Endothelial cell of umbilical vein (primary cell): ENCODE measurements at regions not wholly inside any gene's neighbourhood (a gene's known extent, or its start where the extent isn't known, plus 50 kb on each side); places are given as distances from the start of the nearest gene placed in this dataset.

Experiments used
- BruUV-seq: library from RNA; stranded (reverse); fragments of 400-500 nt; replicated peaks from 2 replicates; lab custom pipeline; 2021; lab: Mats Ljungman, UMichigan
- CTCF ChIA-PET: fragments of 300-600, 350-600 bp; sonication (Branson Sonifier 250); formaldehyde crosslinking; loops from one replicate; lab custom pipeline; 2021; ENCODE audit warnings: antibody characterized with exemption, inconsistent platforms; lab: Charles Lee
- POLR2A ChIA-PET: fragments of 300-600, 350-600 bp; sonication (Branson Sonifier 250); formaldehyde crosslinking; loops from one replicate; lab custom pipeline; 2021; ENCODE audit warnings: antibody characterized with exemption, inconsistent platforms; lab: Charles Lee
- DNase-seq: peaks from one replicate; pipeline ENCODE4 v3.0.0-alpha.2; 2011; ENCODE audit warnings: low read depth, low spot score
- FAIRE-seq: peaks from 2 replicates; lab custom pipeline; 2011; peaks lifted over from hg19 to GRCh38; lab: Jason Lieb, UNC
- H2AFZ ChIP-seq: 2 replicates; pipeline ENCODE4 v1.6.0; 2012; ENCODE audit warnings: low read depth, low read length, control low read depth, inconsistent platforms
- H3K27ac ChIP-seq: 2 replicates; pipeline ENCODE4 v1.5.1; 2011; ENCODE audit warnings: low read depth, mild to moderate bottlenecking, control low read depth, low read length, moderate library complexity; ENCODE audit not compliant: insufficient read depth
- H3K27me3 ChIP-seq, 2 experiments: 2 replicates each; pipeline versions ENCODE4 v1.6.0 to v1.6.1; 2011; ENCODE audit warnings: low read length in 2 of 2, mixed read lengths in 1 of 2; ENCODE audit not compliant: control insufficient read depth in 2 of 2, insufficient read depth in 2 of 2
- H3K36me3 ChIP-seq, 2 experiments: 2 replicates in 1 of 2; 3 replicates in 1 of 2; pipeline ENCODE4 v1.5.1; 2011; ENCODE audit warnings: low read length in 2 of 2, mild to moderate bottlenecking in 1 of 2, moderate library complexity in 1 of 2; ENCODE audit not compliant: control insufficient read depth in 2 of 2, insufficient read depth in 2 of 2; ENCODE audit errors: extremely low read depth in 1 of 2
- H3K4me1 ChIP-seq: 3 replicates; pipeline ENCODE4 v1.5.1; 2011; ENCODE audit warnings: mild to moderate bottlenecking, low read length; ENCODE audit not compliant: control insufficient read depth, insufficient read depth; ENCODE audit errors: extremely low read depth
- H3K4me2 ChIP-seq: 2 replicates; pipeline ENCODE4 v1.6.1; 2011; ENCODE audit warnings: low read length, control low read depth, mixed read lengths; ENCODE audit not compliant: insufficient read depth
- H3K4me3 ChIP-seq, 3 experiments: fragments of 200-600 bp in 1 of 3; sonication (generic), shearing (Covaris generic) in 1 of 3; replicated peaks in 1 of 3; 2 replicates each; pipeline ENCODE4 v1.5.1; 2011 to 2016; ENCODE audit warnings: control low read depth in 3 of 3, low read length in 3 of 3, mild to moderate bottlenecking in 2 of 3, inconsistent platforms in 1 of 3, low read depth in 1 of 3, moderate library complexity in 1 of 3; ENCODE audit not compliant: insufficient read depth in 1 of 3
- H3K79me2 ChIP-seq: 2 replicates; pipeline ENCODE4 v1.6.0; 2012; ENCODE audit warnings: low read length, inconsistent platforms; ENCODE audit not compliant: control insufficient read depth, insufficient read depth
- H3K9ac ChIP-seq: replicated peaks from 2 replicates; pipeline ENCODE3; 2011; ENCODE audit warnings: low read length, control low read depth; ENCODE audit not compliant: insufficient read depth; ENCODE audit errors: extremely low read depth
- H3K9me1 ChIP-seq: replicated peaks from 3 replicates; pipeline ENCODE4 v1.6.0; 2011; ENCODE audit warnings: mild to moderate bottlenecking, low read length; ENCODE audit not compliant: control insufficient read depth, insufficient read depth; ENCODE audit errors: extremely low read depth
- H3K9me3 ChIP-seq: replicated peaks from 2 replicates; pipeline ENCODE4 v1.5.1; 2012; ENCODE audit warnings: low read length, inconsistent platforms; ENCODE audit not compliant: control insufficient read depth, insufficient read depth
- H4K20me1 ChIP-seq: replicated peaks from 2 replicates; pipeline ENCODE3; 2011; ENCODE audit warnings: mild to moderate bottlenecking, low read length; ENCODE audit not compliant: control insufficient read depth, insufficient read depth; ENCODE audit errors: extremely low read depth
- EZH2 ChIP-seq: IDR thresholded peaks from 2 replicates; pipeline ENCODE4 v1.6.1; 2012; ENCODE audit warnings: borderline replicate concordance, low read depth, mild to moderate bottlenecking, moderate library complexity, low read length, inconsistent platforms; ENCODE audit not compliant: severe bottlenecking
- FOS ChIP-seq: IDR thresholded peaks from 2 replicates; pipeline ENCODE4 v1.6.1; 2011; ENCODE audit warnings: mild to moderate bottlenecking, low read length, moderate library complexity, borderline replicate concordance; ENCODE audit not compliant: insufficient read depth
- GATA2 ChIP-seq: IDR thresholded peaks from 2 replicates; pipeline ENCODE4 v1.7.0; 2011; ENCODE audit warnings: low read depth, mild to moderate bottlenecking, moderate library complexity, mixed read lengths, low read length; ENCODE audit not compliant: insufficient read length, insufficient read depth
- JUN ChIP-seq: IDR thresholded peaks from 2 replicates; pipeline ENCODE4 v1.6.1; 2011; ENCODE audit warnings: borderline replicate concordance, low read depth; ENCODE audit not compliant: insufficient read length, insufficient read depth
- MYC ChIP-seq: IDR thresholded peaks from one replicate; pipeline ENCODE4 v1.6.1; 2011; ENCODE audit warnings: mild to moderate bottlenecking, low read depth, low read length
- POLR2A ChIP-seq: IDR thresholded peaks from 2 replicates; pipeline ENCODE4 v1.6.1; 2012; ENCODE audit warnings: low read depth, mild to moderate bottlenecking, control low read depth, low read length
- POLR2AphosphoS5 ChIP-seq: IDR thresholded peaks from 2 replicates; pipeline ENCODE4 v1.6.1; 2012; ENCODE audit warnings: low read depth, mild to moderate bottlenecking, control low read depth, low read length, moderate library complexity; ENCODE audit not compliant: insufficient read depth
- dilution Hi-C: fragments of 300-500 bp; cut with MboI; formaldehyde crosslinking; loops from one replicate; pipeline ENCODE4 v1.15.0; 2019; ENCODE audit warnings: low sequenced_read_pairs; ENCODE audit not compliant: extremely low pct_ligation_motif_present
- intact Hi-C: fragments of 100-400 bp; cut with micrococcal nuclease; formaldehyde crosslinking; loops from one replicate; pipeline ENCODE4 v1.10.0; 2022
- TF ChIP-seq, protein P1 (sequence below): IDR thresholded peaks from 2 replicates; pipeline ENCODE4 v1.6.1; 2011; ENCODE audit not compliant: insufficient read depth, insufficient read length
- TF ChIP-seq, protein P2 (sequence below), 2 donors: IDR thresholded peaks; 1 replicate in 1 of 2; 2 replicates in 1 of 2; pipeline ENCODE4 v1.5.1; 2011; ENCODE audit warnings: low read length in 2 of 2, mild to moderate bottlenecking in 2 of 2, moderate library complexity in 2 of 2, control low read depth in 1 of 2, inconsistent platforms in 1 of 2, low read depth in 1 of 2; ENCODE audit not compliant: insufficient read depth in 1 of 2; ENCODE audit errors: extremely low read depth in 1 of 2

GRCh38 chr3:103385961-103386656, 951.3 kb downstream of the ZPLD1 start:
- Histone ChIP-seq H3K27ac (no peak overlapping the region), H2AFZ (no peak overlapping the region), H3K4me3 (no peak overlapping the region), H3K4me2 (no peak overlapping the region), H3K79me2 (no peaks in the 10 kb centered on the region), H3K9me3 (no peaks in the 10 kb centered on the region), H3K27me3 (no peaks in the 10 kb centered on the region), H3K36me3 (no peaks in the 10 kb centered on the region), H3K9ac (no peak overlapping the region), H4K20me1 (no peaks in the 10 kb centered on the region), H3K4me1 (no peaks in the 10 kb centered on the region), H3K9me1 (no peaks in the 10 kb centered on the region)
- TF ChIP-seq MYC (no peak), FOS (no peak), EZH2 (no peak), GATA2 (no peak), POLR2A (no peak), POLR2AphosphoS5 (no peak), JUN (no peak)
- TF ChIP-seq, protein P1, sequence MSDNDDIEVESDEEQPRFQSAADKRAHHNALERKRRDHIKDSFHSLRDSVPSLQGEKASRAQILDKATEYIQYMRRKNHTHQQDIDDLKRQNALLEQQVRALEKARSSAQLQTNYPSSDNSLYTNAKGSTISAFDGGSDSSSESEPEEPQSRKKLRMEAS, result no peak
- TF ChIP-seq, protein P2, sequence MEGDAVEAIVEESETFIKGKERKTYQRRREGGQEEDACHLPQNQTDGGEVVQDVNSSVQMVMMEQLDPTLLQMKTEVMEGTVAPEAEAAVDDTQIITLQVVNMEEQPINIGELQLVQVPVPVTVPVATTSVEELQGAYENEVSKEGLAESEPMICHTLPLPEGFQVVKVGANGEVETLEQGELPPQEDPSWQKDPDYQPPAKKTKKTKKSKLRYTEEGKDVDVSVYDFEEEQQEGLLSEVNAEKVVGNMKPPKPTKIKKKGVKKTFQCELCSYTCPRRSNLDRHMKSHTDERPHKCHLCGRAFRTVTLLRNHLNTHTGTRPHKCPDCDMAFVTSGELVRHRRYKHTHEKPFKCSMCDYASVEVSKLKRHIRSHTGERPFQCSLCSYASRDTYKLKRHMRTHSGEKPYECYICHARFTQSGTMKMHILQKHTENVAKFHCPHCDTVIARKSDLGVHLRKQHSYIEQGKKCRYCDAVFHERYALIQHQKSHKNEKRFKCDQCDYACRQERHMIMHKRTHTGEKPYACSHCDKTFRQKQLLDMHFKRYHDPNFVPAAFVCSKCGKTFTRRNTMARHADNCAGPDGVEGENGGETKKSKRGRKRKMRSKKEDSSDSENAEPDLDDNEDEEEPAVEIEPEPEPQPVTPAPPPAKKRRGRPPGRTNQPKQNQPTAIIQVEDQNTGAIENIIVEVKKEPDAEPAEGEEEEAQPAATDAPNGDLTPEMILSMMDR (IDR thresholded peaks at IDR 0.05; ENCODE audit: extremely low read depth in 1 of 2, insufficient read depth in 1 of 2, low read depth in 1 of 2, low read length in 2 of 2), result no peak
- CTCF ChIA-PET, result no interaction called here
- DNase-seq, result no peak
- intact Hi-C loops, result no loop called here
- no peak for FAIRE-seq
- dilution Hi-C loops, result no loop called here
- POLR2A ChIA-PET, result no interaction called here
- no TSS peak for BruUV-seq
